Urinary bladder (tissue), 3 donors: ENCODE measurements at regions not wholly inside any gene's neighbourhood (a gene's known extent, or its start where the extent isn't known, plus 50 kb on each side); places are given as distances from the start of the nearest gene placed in this dataset.
A peak's percentile ranks its signal among the peaks of the same experiment; 100 is the strongest.

Source experiments
- DNase-seq: peaks from one replicate; pipeline ENCODE4 v3.0.0-alpha.2; 2015; ENCODE audit errors: extremely low spot score
- H3K27ac ChIP-seq: one replicate; pipeline ENCODE4 v1.5.1; 2013; ENCODE audit warnings: low read depth, mild to moderate bottlenecking, moderate library complexity
- H3K36me3 ChIP-seq: one replicate; pipeline ENCODE4 v1.6.1; 2013; ENCODE audit warnings: mild to moderate bottlenecking, moderate library complexity; ENCODE audit not compliant: insufficient read depth
- H3K4me1 ChIP-seq: one replicate; pipeline ENCODE4 v1.6.1; 2013; ENCODE audit warnings: mild to moderate bottlenecking, moderate library complexity; ENCODE audit not compliant: insufficient read depth
- H3K4me3 ChIP-seq: one replicate; pipeline ENCODE4 v1.5.1; 2013; ENCODE audit warnings: low read depth, low read length
- WGBS: extraction: QIAGEN DNeasy Blood & Tissue Kit; methylation state at CpG from one replicate; pipeline ENCODE4 v1.1.7; 2013; 5-methylcytosine and 5-hydroxymethylcytosine counted together
- donor health status: healthy with polysubstance abuse.
- donor health status: healthy.

DNA sequence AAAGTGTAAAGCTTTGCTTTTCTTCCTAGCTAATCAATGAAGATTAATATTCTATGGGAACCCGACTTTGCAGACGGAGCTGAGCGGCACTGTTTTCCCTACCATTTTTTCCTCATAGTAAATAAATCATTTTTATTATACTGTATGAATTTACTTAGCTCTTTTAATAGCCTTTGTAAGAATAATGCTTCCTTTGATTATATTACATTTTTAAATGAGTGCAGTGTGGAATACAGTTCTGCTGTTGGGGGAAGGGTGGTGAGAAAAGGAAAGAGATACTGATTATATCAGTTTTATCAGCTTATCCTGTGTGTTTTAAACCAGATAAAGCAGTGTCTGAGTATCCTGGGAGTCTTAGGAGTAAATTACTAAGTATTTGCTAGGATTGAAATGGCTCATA, 221.4 kb upstream of the RBFOX1 start:
- WGBS, result 25% methylated on average over 3 of the region's 3 CpGs
- no peak overlapping the region for H3K4me3 ChIP-seq
- no peak overlapping the region for H3K27ac ChIP-seq
- H3K36me3 ChIP-seq, result no peaks in the 10 kb centered on the region
- H3K4me1 ChIP-seq, result no peaks in the 10 kb centered on the region
- no peak for DNase-seq

DNA sequence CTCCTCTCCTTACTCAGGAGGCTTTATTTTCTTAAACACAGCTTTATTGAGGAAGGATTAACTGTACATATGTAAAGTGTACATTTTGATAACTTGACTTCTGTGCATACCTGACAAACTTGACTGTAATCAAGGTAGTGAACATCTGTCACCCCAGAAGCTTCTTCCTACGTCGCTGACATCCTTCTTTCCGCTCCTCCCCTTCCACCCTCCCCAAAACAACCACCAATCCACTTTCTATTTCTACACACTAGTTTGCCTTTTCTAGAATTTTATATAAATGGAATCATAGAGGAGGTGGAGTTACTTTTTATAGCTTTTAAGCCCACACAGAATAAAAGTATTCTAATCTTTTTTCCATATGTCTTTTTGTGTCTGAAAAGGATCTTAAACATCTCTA, 225.2 kb upstream of the RBFOX1 start:
- H3K36me3 ChIP-seq, result no peaks in the 10 kb centered on the region
- whole genome bisulfite sequencing, result 70% methylated on average over 3 of the region's 3 CpGs

DNA sequence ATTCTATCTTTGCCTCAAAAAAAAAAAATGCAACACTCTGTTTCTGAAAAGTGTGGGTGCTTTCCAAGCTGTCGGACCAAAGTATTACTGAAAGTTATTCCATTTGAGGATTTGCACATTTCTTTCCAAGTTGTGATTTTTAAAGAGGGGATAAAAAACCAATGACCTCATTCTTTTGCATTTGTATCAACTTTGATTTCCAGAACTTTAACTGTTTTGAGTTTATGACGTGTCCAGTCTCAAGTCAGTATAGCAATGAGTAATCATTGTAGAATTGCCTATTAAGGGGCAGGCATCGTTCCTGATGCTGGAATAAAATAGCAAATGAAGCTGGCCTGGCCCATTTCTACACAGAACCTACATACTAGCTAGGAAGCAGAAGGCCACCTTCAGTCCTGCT, 229.6 kb upstream of the RBFOX1 start:
- H3K27ac ChIP-seq, result no peak overlapping the region
- no peak for DNase-seq
- no peaks in the 10 kb centered on the region for H3K36me3 ChIP-seq
- no peak overlapping the region for H3K4me3 ChIP-seq
- 62% methylated on average over 3 of the region's 3 CpGs for WGBS
- no peaks in the 10 kb centered on the region for H3K4me1 ChIP-seq

More for the DNA sequence above, 225.2 kb upstream of the RBFOX1 start:
- H3K4me3 ChIP-seq, result no peak overlapping the region
- no peak for DNase-seq
- H3K27ac ChIP-seq, result no peak overlapping the region
- H3K4me1 ChIP-seq, result no peaks in the 10 kb centered on the region

DNA sequence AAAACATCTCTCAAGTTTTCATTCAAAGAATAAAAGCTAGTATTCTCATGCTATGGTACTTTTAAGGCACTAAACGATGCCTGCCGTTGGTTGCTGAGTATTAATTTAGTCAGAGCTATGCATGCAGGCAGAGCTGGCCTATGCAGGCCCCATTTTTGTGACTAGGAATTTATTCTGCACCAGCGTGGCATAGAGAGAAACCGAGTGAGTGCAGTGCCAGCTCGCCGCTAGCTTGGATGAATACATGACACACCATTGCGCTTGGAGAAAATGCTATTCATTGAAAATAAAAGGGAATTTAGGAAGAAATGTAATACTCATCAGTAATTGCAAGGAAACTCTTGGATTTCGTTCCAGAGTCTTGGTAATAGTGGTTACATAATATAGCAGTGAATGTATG, 231.6 kb upstream of the RBFOX1 start:
- Histone ChIP-seq H3K4me3 (no peak overlapping the region), H3K4me1 (no peaks in the 10 kb centered on the region), H3K27ac (no peak overlapping the region), H3K36me3 (no peaks in the 10 kb centered on the region)
- WGBS, result 81% methylated on average over 8 of the region's 8 CpGs
- DNase-seq, result no peak

DNA sequence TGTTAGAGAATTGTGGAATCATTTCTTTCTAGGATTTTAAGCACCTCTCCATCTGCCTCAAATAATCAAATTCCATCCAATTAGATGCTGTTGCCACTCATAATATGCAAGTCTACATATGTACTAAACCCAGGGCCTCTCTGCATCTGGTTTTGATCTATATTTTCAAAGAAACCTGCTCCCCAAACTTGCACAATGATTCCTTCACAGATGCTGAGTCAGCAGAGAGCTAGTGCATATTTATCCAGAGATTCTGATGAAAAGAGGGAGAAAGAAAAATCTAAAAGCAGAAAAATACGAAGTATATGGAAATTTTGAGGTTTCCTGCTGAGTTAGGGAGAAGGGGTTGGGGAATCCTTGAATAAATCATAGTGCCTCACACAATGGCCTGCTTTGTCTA, 235.1 kb upstream of the RBFOX1 start:
- 23% methylated on average over 1 of the region's 1 CpG for WGBS
- Histone ChIP-seq H3K4me1 (no peaks in the 10 kb centered on the region), H3K27ac (no peak overlapping the region), H3K4me3 (no peak overlapping the region), H3K36me3 (no peaks in the 10 kb centered on the region)
- DNase-seq, result no peak

DNA sequence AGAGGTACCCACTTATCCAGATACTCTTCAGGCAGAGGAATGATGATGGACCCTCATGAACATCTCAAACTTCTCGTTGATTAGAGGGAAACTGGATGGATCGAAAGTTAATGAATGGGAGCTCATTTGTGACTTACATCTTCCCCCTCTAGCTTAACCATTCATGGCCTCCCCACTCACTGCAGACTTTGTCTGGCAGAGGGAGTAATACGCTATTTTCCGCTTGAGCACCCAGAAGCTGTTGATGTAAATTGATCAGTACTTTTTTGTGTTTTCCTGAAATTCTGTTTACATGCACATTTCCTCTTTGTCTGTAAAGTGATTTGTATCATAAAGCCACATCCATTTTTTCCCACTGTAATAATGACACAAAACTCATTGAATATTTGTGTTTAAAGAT, 239.1 kb upstream of the RBFOX1 start:
- 93% methylated on average over 4 of the region's 4 CpGs for WGBS
- DNase-seq, result no peak
- H3K4me1 ChIP-seq, result no peaks in the 10 kb centered on the region
- H3K27ac ChIP-seq, result no peak overlapping the region
- no peaks in the 10 kb centered on the region for H3K36me3 ChIP-seq
- H3K4me3 ChIP-seq, result no peak overlapping the region

DNA sequence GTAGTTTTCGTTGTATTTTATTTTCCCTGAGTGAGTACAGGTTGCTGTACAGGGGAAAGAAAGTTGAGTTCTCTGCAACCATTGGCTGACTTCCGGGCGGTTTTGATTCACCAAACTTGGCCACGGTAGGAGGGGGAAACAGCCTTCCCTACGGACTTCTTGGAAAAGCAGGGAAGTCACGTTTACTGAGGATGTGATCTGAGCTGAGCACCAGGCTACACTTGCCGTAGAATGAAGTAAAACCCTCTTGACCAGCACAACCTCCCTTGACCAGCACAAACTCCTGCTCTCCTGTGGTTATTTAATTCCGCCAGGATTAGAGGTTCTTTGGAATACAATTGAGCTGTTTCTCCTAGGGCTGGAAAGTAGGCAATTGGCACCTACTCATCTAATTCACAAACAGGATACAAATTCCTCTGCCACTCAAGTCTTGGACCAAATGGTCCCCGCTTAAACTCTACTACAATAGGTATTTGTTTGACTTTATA, 242.0 kb upstream of the RBFOX1 start:
- no peak for DNase-seq
- no peaks in the 10 kb centered on the region for H3K36me3 ChIP-seq
- no peaks in the 10 kb centered on the region for H3K4me1 ChIP-seq
- no peak overlapping the region for H3K27ac ChIP-seq
- no peak overlapping the region for H3K4me3 ChIP-seq
- 18% methylated on average over 9 of the region's 9 CpGs for WGBS

DNA sequence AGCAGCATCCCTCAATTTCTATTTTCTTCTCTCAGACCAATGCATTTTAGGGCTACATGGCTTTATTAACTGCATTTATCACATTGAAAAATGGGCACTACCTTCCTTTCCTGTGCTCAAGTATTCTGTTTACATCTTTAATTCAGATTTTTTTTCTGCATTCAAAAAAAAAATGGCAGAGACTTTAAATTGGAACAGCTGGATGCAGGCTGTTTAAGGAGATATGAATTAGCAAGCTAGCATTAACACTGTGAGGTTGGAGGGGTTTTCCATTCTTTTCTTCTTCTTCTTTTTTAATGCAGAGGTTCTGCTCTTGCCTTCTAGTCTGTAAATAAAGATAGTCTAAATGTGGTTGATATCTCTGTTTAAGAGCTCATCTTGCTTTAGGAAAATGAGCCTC, 242.9 kb upstream of the RBFOX1 start:
- DNase-seq, result no peak
- Histone ChIP-seq H3K4me1 (no peaks in the 10 kb centered on the region), H3K4me3 (no peak overlapping the region), H3K27ac (no peak overlapping the region), H3K36me3 (no peaks in the 10 kb centered on the region)

DNA sequence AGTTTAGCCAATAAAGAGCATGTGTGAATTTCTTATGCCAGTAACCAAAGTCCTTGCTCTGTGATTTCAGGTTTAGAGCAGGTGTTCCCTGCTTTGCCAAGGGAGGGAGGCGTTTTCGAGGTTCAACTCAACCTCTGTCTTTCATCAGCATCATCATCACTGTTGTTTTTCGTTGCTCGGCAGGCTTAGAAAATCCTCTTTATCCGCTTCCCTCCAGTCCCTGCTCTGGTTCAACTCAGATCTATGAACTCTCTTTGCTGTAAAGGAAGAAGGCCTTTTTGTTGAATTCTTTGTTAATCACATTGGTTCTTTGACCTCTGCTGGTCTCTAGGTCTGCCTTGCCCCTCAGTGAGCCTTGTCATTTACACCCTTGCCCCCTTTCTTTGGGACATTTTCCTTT, 243.9 kb upstream of the RBFOX1 start:
- WGBS, result 14% methylated on average over 5 of the region's 5 CpGs
- Histone ChIP-seq H3K4me3 (no peak overlapping the region), H3K4me1 (no peaks in the 10 kb centered on the region), H3K36me3 (no peaks in the 10 kb centered on the region), H3K27ac (no peak overlapping the region)
- no peak for DNase-seq

DNA sequence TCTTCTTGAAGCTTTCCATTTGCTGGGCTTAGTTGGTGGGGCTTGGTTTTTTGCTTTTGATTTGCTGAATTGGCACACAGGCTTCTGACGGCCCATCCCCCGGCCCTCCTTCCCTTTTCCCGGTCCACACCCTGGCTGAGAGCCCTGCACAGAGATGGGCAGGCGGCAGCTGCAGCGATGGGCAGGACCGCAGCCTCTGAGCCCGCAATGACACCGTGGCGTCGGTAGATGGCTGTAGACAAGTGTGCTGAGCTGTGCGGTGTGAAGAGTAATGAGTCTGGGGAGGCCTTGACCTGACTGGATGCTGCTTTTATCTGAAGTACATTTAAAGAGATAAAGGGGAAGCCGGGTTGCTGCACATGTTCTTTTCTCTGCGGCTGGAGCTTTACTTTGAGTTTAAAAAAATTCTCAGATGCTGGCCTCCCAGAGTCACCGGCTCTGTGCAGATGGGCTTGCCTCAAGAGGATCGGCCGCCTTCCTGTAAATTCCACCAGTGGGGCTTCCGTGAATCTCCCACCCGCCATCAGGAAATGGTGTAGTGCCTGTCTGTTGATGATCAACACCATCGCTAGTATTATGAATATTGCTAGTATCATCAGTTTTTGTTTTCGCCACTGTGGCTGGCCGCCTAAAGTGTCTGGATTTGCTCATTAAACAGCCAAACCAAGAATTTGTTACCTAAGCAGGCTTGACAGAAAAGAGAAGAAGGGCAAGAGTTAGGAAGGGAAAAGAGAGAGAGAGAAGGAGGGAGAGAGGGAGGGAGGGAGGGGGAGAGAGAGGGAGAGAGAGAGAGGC, 245.6 kb upstream of the RBFOX1 start:
- Histone ChIP-seq H3K4me1 (no peaks in the 10 kb centered on the region), H3K36me3 (no peaks in the 10 kb centered on the region), H3K27ac (no peak overlapping the region), H3K4me3 (no peak overlapping the region)
- 13% methylated on average over 21 of the region's 21 CpGs for WGBS
- peak; percentile 50 for DNase-seq

DNA sequence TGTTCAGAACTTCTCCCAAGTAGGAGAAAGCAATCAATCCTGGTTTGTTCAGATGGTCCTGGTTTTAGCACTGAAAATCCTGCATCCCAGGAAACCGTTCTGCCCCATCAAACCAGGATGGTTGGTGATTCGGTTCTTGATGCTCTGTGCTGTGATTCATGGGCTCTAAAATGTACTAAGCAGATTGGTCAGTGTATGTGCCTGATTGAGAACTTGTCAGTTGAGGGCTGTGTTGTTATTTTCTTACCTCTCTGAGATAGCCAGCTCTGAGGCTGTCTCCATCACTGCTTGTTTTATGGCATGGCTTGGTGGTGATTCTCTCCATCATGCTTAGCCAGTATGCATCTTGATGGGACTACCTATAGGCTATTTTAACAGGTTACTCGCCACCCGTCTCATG, 246.9 kb upstream of the RBFOX1 start:
- no peak for DNase-seq
- no peaks in the 10 kb centered on the region for H3K36me3 ChIP-seq
- no peak overlapping the region for H3K27ac ChIP-seq
- WGBS, result 71% methylated on average over 4 of the region's 4 CpGs
- H3K4me1 ChIP-seq, result no peaks in the 10 kb centered on the region
- no peak overlapping the region for H3K4me3 ChIP-seq

DNA sequence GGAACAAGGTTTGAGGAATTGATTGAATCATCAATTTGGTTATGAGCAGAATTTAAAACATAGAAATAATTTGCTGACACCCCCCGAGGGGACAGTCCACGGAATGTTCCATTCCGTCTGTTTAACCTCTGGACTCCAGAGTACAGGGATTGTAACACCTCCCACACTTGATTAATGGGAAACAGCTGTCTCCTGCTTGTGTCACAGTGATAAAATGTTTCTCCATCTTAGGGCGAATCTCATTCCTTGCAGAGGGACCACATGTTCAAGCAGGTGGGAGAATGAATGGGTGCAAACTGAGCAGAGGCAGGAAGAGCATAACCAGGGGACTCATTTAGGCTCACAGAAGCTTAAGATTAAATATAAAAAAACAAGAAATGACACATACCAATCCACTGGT, 249.5 kb upstream of the RBFOX1 start:
- H3K36me3 ChIP-seq, result no peaks in the 10 kb centered on the region
- WGBS, result 14% methylated on average over 4 of the region's 4 CpGs
- H3K4me3 ChIP-seq, result no peak overlapping the region
- DNase-seq, result no peak
- H3K4me1 ChIP-seq, result no peaks in the 10 kb centered on the region
- H3K27ac ChIP-seq, result no peak overlapping the region

DNA sequence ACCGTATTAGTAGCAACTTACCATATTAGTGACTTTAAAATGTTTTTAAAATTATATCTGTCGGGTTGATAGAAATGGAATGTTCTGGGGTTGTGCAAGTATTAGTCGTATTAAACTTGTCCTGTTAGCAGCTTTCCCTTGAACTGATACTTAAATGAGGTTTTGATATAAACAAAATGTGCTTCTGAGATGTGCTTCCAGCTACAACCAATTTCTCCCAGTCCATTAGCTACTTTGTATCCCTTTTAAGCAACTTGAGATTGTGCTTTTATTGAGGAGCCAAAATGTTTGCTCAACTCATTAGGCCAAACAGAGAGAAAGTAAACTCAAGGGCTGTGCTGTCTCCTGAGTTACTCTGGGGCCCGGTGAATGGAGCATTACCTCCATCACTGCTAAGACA, 255.0 kb upstream of the RBFOX1 start:
- no peak overlapping the region for H3K27ac ChIP-seq
- H3K4me1 ChIP-seq, result no peaks in the 10 kb centered on the region
- H3K36me3 ChIP-seq, result no peaks in the 10 kb centered on the region
- no peak overlapping the region for H3K4me3 ChIP-seq
- WGBS, result 40% methylated on average over 4 of the region's 4 CpGs
- no peak for DNase-seq

DNA sequence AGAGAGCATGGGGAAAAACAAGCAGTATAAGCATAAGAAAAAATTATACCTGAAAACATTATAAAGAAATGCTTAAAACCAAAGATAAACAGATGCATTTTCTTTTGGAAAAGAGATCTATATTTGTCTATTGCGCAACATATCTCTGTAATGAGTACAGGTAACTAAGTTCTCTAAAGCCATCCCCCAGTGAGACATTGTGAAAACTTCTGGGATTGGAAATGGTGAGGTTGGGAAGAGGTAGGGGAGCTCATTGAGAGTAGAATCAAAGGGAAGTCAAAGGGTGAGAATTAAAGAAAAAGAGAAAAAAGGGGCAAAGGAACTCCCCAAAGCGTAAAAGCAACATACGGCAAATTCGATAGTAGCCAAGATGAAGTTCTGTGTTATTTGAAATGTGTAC, 257.9 kb upstream of the RBFOX1 start:
- no peaks in the 10 kb centered on the region for H3K4me1 ChIP-seq
- WGBS, result 95% methylated on average over 4 of the region's 4 CpGs

DNA sequence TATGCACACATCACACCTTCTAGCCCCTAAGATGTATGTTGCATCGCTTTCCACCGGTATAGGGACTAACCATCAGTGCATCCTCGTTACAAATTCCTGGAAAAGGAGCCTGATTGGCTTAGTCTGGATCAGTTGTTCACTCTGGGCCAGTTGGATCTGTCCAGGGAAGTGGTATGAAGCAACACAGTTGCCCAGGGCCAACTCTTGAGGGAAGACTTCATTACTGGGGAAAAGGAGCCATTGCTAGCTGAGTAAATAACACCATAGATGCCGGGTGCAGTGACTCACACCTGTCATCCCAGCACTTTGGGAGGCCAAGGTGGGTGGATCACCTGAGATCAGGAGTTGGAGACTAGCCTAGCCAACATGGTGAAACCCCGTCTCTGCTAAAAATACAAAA, 275.2 kb upstream of the RBFOX1 start:
- WGBS, result 81% methylated on average over 5 of the region's 5 CpGs

More for the DNA sequence above, 257.9 kb upstream of the RBFOX1 start:
- H3K4me3 ChIP-seq, result no peak overlapping the region
- H3K36me3 ChIP-seq, result no peaks in the 10 kb centered on the region
- H3K27ac ChIP-seq, result no peak overlapping the region
- no peak for DNase-seq

More for the DNA sequence above, 275.2 kb upstream of the RBFOX1 start:
- DNase-seq, result no peak
- Histone ChIP-seq H3K36me3 (no peaks in the 10 kb centered on the region), H3K4me1 (no peaks in the 10 kb centered on the region), H3K27ac (no peak overlapping the region), H3K4me3 (no peak overlapping the region)
